Liver (tissue), 8 donors: ENCODE measurements at regions not wholly inside any gene's neighbourhood (a gene's known extent, or its start where the extent isn't known, plus 50 kb on each side); places are given as distances from the start of the nearest gene placed in this dataset.

ENCODE experiments used
- DNase-seq: peaks from one replicate; pipeline ENCODE4 v3.0.0-alpha.2; 2017; ENCODE audit warnings: low spot score
- H3K27ac ChIP-seq, 2 donors: one replicate each; pipeline ENCODE4 v1.7.0; 2013; ENCODE audit warnings: inconsistent platforms in 2 of 2, low read length in 2 of 2, control low read depth in 1 of 2, low read depth in 1 of 2, mild to moderate bottlenecking in 1 of 2
- H3K27me3 ChIP-seq, 4 donors: one replicate each; pipeline versions ENCODE4 v1.6.1 to v1.7.0; 2013; ENCODE audit warnings: low read length in 3 of 4, inconsistent platforms in 1 of 4, mild to moderate bottlenecking in 1 of 4, moderate library complexity in 1 of 4; ENCODE audit not compliant: control insufficient read depth in 4 of 4, insufficient read depth in 4 of 4
- H3K36me3 ChIP-seq, 4 donors: one replicate each; pipeline versions ENCODE4 v1.6.1 to v1.7.0; 2013; ENCODE audit warnings: low read length in 3 of 4, mild to moderate bottlenecking in 3 of 4, low read depth in 1 of 4, moderate library complexity in 1 of 4; ENCODE audit not compliant: control insufficient read depth in 4 of 4, insufficient read depth in 3 of 4
- H3K4me1 ChIP-seq, 4 donors: one replicate each; pipeline versions ENCODE4 v1.6.1 to v1.7.0; 2013; ENCODE audit warnings: low read length in 3 of 4, mild to moderate bottlenecking in 3 of 4, moderate library complexity in 1 of 4; ENCODE audit not compliant: control insufficient read depth in 4 of 4, insufficient read depth in 4 of 4
- H3K4me3 ChIP-seq, 3 donors: one replicate each; pipeline versions ENCODE4 v1.6.1 to v1.7.0; 2013; ENCODE audit warnings: low read length in 3 of 3, control low read depth in 1 of 3, low read depth in 1 of 3, mild to moderate bottlenecking in 1 of 3
- H3K9ac ChIP-seq, 2 donors: one replicate each; pipeline ENCODE4 v1.7.0; 2013; ENCODE audit warnings: low read length in 2 of 2, mild to moderate bottlenecking in 2 of 2, moderate library complexity in 2 of 2, control low read depth in 1 of 2, low read depth in 1 of 2
- H3K9me3 ChIP-seq, 4 donors: one replicate each; pipeline versions ENCODE4 v1.6.1 to v1.7.0; 2013; ENCODE audit warnings: low read length in 3 of 4; ENCODE audit not compliant: control insufficient read depth in 4 of 4
- EGR1 ChIP-seq, 2 donors: IDR thresholded peaks; 2 replicates each; pipeline ENCODE4 v1.6.1; 2016 to 2018; ENCODE audit warnings: antibody characterized with exemption in 2 of 2, low read depth in 2 of 2
- FOXA1 ChIP-seq: IDR thresholded peaks from 2 replicates; pipeline ENCODE4 v1.6.1; 2016; ENCODE audit warnings: antibody characterized with exemption
- FOXA2 ChIP-seq: IDR thresholded peaks from 2 replicates; pipeline ENCODE4 v1.6.1; 2016; ENCODE audit warnings: antibody characterized with exemption
- GABPA ChIP-seq, 2 donors: IDR thresholded peaks in 1 of 2; conservative IDR thresholded peaks in 1 of 2; 2 replicates each; pipeline ENCODE4 v1.6.1; 2016; ENCODE audit warnings: antibody characterized with exemption in 2 of 2, mild to moderate bottlenecking in 1 of 2, moderate library complexity in 1 of 2
- HNF4A ChIP-seq, 2 donors: conservative IDR thresholded peaks; 2 replicates each; pipeline ENCODE4 v1.6.1; 2016; ENCODE audit warnings: antibody characterized with exemption in 2 of 2, mild to moderate bottlenecking in 2 of 2
- HNF4G ChIP-seq: IDR thresholded peaks from 2 replicates; pipeline ENCODE4 v1.6.1; 2016; ENCODE audit warnings: antibody characterized with exemption
- JUND ChIP-seq, 2 donors: IDR thresholded peaks; 2 replicates each; pipeline ENCODE4 v1.6.1; 2016; ENCODE audit warnings: antibody characterized with exemption in 2 of 2
- MAX ChIP-seq: IDR thresholded peaks from 2 replicates; pipeline ENCODE4 v1.6.1; 2016; ENCODE audit warnings: antibody characterized with exemption
- NR2F2 ChIP-seq: IDR thresholded peaks from 2 replicates; pipeline ENCODE4 v1.6.1; 2016; ENCODE audit warnings: antibody characterized with exemption
- RAD21 ChIP-seq, 2 donors: IDR thresholded peaks; 2 replicates each; pipeline ENCODE4 v1.6.1; 2016; ENCODE audit warnings: antibody characterized with exemption in 2 of 2, mild to moderate bottlenecking in 2 of 2
- REST ChIP-seq: IDR thresholded peaks from 2 replicates; pipeline ENCODE4 v1.6.1; 2016; ENCODE audit warnings: antibody characterized with exemption, mild to moderate bottlenecking
- RXRA ChIP-seq, 2 donors: IDR thresholded peaks; 2 replicates each; pipeline ENCODE4 v1.6.1; 2017 to 2018; ENCODE audit warnings: antibody characterized with exemption in 2 of 2, mild to moderate bottlenecking in 1 of 2
- SP1 ChIP-seq: IDR thresholded peaks from 2 replicates; pipeline ENCODE4 v1.6.1; 2018; ENCODE audit warnings: antibody characterized with exemption, mild to moderate bottlenecking
- TAF1 ChIP-seq: conservative IDR thresholded peaks from 2 replicates; pipeline ENCODE4 v1.6.1; 2016; ENCODE audit warnings: antibody characterized with exemption, mild to moderate bottlenecking
- YY1 ChIP-seq: IDR thresholded peaks from 2 replicates; pipeline ENCODE4 v1.6.1; 2016; ENCODE audit warnings: antibody characterized with exemption, mild to moderate bottlenecking
- WGBS: extraction: QIAGEN DNeasy Blood & Tissue Kit; methylation state at CpG from one replicate; pipeline ENCODE4 v1.1.7; 2013; 5-methylcytosine and 5-hydroxymethylcytosine counted together
- TF ChIP-seq, protein P1 (sequence below): IDR thresholded peaks from 2 replicates; pipeline ENCODE4 v1.6.1; 2016; ENCODE audit warnings: antibody characterized with exemption
- TF ChIP-seq, protein P2 (sequence below): IDR thresholded peaks from 2 replicates; pipeline ENCODE4 v1.6.1; 2016; ENCODE audit warnings: antibody characterized with exemption
- TF ChIP-seq, protein P3 (sequence below): fragments of 150-350 bp; IDR thresholded peaks from 2 replicates; pipeline ENCODE4 v1.5.1; 2017; ENCODE audit warnings: improper control_type of control experiment, low read depth, low read length; ENCODE audit not compliant: missing input control
- donor health status: healthy.
- donor health status: healthy.
- donor health status: healthy.
- donor health status: healthy.
- donor health status: healthy.

DNA sequence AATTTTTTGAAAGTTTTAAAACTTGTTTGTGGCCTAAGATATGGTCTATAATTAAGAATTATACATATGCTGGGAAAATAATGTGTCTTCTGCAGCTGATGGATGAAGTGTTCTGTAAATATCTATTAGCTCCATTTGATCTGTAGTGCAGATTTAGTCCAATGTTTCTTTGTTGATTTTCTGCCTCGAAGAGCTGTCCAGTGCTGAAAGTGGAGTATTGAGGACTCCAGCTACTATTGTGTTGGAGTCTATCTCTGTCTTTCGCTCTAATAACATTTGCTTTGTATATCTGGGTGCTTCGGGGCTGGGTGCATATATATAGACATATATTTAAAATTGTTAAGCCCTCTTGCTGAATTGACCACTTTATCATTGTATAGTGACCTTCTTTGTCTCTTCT lies 2127.3 kb downstream of the PCDH7 start:
- no peaks in the 10 kb centered on the region for H3K4me1 ChIP-seq
- H3K4me3 ChIP-seq = no peak overlapping the region
- no peaks in the 10 kb centered on the region for H3K36me3 ChIP-seq
- no peaks in the 10 kb centered on the region for H3K27me3 ChIP-seq
- WGBS = 63% methylated on average over 3 of the region's 3 CpGs
- no peak for DNase-seq
- H3K9ac ChIP-seq = no peak overlapping the region
- no peak overlapping the region for H3K27ac ChIP-seq
- TF ChIP-seq RAD21 (IDR thresholded peaks at IDR 0.05) (no peak), SP1 (no peak), REST (peak; percentile 99), GABPA (IDR thresholded peaks at IDR 0.05 in 1 of 2, conservative IDR thresholded peaks at IDR 0.05 in 1 of 2) (no peak), FOXA2 (peak; percentile 41), NR2F2 (no peak), FOXA1 (no peak), TAF1 (no peak), MAX (no peak), RXRA (IDR thresholded peaks at IDR 0.05) (no peak)
- TF ChIP-seq, protein P1, sequence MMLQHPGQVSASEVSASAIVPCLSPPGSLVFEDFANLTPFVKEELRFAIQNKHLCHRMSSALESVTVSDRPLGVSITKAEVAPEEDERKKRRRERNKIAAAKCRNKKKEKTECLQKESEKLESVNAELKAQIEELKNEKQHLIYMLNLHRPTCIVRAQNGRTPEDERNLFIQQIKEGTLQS = no peak
- no peaks in the 10 kb centered on the region for H3K9me3 ChIP-seq

GRCh38 chr4:32855622-32856021 lies 2135.5 kb downstream of the PCDH7 start:
- Histone ChIP-seq H3K9ac (no peak overlapping the region), H3K4me1 (no peaks in the 10 kb centered on the region), H3K4me3 (no peak overlapping the region), H3K9me3 (no peaks in the 10 kb centered on the region), H3K36me3 (no peaks in the 10 kb centered on the region), H3K27ac (no peak overlapping the region), H3K27me3 (no peaks in the 10 kb centered on the region)
- WGBS = 80% methylated on average over 2 of the region's 2 CpGs
- TF ChIP-seq HNF4G = no peak
- TF ChIP-seq FOXA2 = no peak
- TF ChIP-seq RAD21 (IDR thresholded peaks at IDR 0.05) = no peak
- TF ChIP-seq, protein P1 = no peak
- no peak for TF ChIP-seq JUND (IDR thresholded peaks at IDR 0.05)
- no peak for TF ChIP-seq FOXA1
- no peak for TF ChIP-seq MAX
- no peak for TF ChIP-seq GABPA (IDR thresholded peaks at IDR 0.05 in 1 of 2, conservative IDR thresholded peaks at IDR 0.05 in 1 of 2)
- no peak for TF ChIP-seq EGR1 (IDR thresholded peaks at IDR 0.05; ENCODE audit: low read depth in 2 of 2)
- TF ChIP-seq REST = no peak
- no peak for TF ChIP-seq RXRA (IDR thresholded peaks at IDR 0.05)
- TF ChIP-seq NR2F2 = no peak
- TF ChIP-seq TAF1 = no peak
- TF ChIP-seq, protein P2, sequence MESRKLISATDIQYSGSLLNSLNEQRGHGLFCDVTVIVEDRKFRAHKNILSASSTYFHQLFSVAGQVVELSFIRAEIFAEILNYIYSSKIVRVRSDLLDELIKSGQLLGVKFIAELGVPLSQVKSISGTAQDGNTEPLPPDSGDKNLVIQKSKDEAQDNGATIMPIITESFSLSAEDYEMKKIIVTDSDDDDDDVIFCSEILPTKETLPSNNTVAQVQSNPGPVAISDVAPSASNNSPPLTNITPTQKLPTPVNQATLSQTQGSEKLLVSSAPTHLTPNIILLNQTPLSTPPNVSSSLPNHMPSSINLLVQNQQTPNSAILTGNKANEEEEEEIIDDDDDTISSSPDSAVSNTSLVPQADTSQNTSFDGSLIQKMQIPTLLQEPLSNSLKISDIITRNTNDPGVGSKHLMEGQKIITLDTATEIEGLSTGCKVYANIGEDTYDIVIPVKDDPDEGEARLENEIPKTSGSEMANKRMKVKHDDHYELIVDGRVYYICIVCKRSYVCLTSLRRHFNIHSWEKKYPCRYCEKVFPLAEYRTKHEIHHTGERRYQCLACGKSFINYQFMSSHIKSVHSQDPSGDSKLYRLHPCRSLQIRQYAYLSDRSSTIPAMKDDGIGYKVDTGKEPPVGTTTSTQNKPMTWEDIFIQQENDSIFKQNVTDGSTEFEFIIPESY = no peak
- TF ChIP-seq, protein P3, sequence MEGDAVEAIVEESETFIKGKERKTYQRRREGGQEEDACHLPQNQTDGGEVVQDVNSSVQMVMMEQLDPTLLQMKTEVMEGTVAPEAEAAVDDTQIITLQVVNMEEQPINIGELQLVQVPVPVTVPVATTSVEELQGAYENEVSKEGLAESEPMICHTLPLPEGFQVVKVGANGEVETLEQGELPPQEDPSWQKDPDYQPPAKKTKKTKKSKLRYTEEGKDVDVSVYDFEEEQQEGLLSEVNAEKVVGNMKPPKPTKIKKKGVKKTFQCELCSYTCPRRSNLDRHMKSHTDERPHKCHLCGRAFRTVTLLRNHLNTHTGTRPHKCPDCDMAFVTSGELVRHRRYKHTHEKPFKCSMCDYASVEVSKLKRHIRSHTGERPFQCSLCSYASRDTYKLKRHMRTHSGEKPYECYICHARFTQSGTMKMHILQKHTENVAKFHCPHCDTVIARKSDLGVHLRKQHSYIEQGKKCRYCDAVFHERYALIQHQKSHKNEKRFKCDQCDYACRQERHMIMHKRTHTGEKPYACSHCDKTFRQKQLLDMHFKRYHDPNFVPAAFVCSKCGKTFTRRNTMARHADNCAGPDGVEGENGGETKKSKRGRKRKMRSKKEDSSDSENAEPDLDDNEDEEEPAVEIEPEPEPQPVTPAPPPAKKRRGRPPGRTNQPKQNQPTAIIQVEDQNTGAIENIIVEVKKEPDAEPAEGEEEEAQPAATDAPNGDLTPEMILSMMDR = no peak
- TF ChIP-seq SP1 = no peak
- no peak for TF ChIP-seq YY1
- TF ChIP-seq HNF4A (conservative IDR thresholded peaks at IDR 0.05) = no peak
- no peak for DNase-seq
